GM19238 (cell line): ENCODE measurements at regions not wholly inside any gene's neighbourhood (a gene's known extent, or its start where the extent isn't known, plus 50 kb on each side); places are given as distances from the start of the nearest gene placed in this dataset.
"Not testable (repeated sequence)": the region's sequence is repeated elsewhere in the genome, so short reads cannot be mapped to it uniquely, and the experiment has no call there.

ENCODE experiments used
- DNase-seq: peaks from one replicate; pipeline ENCODE4 v3.0.0; 2011; ENCODE audit warnings: low spot score; ENCODE audit not compliant: insufficient read length

DNA sequence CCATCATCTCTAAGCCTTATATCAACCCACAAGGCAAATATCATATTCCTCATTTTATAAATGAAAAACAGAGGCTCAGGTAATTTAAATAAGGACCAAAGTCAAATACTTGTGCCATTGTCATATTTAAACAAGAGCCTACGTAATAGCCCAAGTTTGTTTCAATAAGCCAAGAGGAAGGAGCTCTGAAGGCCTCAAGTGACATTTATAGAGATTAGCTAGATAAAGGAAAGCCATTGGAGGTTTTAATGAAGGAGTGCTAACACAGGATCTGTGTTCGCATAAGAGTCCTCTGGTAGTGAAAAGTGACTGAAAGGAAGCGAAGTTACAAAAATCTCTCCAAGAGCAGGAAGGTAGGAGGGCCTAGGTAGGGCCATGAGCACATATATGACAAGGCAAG is 384.9 kb upstream of the NOCT start:
- no peak for DNase-seq

DNA sequence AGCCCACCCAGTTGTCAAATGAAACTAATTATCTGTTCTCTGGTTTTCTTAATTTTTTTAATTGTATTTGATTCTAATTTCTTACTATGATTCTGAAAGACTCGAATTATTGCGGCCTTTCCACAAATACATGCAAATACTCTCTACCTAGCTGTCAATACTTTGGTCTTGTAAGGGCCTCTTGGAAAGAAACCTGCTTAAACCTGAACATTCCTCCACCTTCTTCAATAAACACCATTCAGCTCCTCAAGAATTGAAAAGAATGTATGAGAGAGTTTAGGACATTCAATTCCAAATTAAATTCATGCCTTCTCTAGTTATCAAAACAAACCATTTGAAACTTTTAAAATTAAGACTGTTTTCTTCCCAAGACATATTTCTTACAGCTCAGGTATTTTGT is 385.9 kb upstream of the NOCT start:
- no peak for DNase-seq

GRCh38 chr4:138627096-138627495 is 384.9 kb upstream of the SLC7A11 start:
- DNase-seq, result no peak

- not testable (repeated sequence) for DNase-seq
These were observed 380.2 kb upstream of the SLC7A11 start for GRCh38 chr4:138622362-138622761.

GRCh38 chr4:138616775-138617174 is 374.6 kb upstream of the SLC7A11 start:
- DNase-seq, result no peak

DNA sequence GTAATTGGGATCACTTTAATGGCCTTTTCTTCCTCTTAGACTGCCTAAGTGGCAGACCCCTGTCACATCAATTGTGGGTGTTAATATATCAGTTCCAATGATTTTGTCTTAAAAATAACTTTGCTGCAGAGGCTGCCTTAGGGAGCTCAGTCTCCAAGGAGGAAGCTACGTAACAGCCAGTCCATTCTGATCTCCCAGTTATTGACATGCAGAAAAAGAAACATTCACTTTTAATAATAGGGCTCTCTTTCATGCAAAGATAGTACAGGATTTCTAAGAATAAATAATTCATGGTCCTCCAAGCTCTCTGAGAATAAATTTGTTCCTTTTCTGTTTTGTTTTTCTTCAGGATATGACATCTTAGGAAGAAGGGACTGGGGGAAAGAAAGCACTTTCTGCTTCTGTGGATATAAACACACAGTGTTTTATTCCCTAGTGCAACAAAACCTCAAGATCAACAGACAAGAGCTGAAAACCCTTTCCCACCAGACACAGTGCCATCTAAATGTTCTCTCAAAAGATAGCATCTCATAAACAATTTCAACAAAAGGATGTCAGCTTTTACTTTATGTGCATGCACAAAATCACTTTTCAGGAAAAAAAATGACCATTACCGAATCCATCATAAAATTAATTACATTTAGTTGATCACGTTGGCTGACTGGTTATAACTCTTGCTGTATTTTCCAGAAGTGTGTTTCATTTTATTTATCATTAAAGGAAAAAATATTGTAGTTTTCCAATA is 372.4 kb upstream of the SLC7A11 start:
- DNase-seq, result no peak

- no peak for DNase-seq
These were observed 370.3 kb upstream of the SLC7A11 start for GRCh38 chr4:138612428-138612827.

- DNase-seq, result no peak
These were observed 369.6 kb upstream of the SLC7A11 start for GRCh38 chr4:138611721-138612120.

- no peak for DNase-seq
These were observed 368.9 kb upstream of the SLC7A11 start for GRCh38 chr4:138611017-138611416.

DNA sequence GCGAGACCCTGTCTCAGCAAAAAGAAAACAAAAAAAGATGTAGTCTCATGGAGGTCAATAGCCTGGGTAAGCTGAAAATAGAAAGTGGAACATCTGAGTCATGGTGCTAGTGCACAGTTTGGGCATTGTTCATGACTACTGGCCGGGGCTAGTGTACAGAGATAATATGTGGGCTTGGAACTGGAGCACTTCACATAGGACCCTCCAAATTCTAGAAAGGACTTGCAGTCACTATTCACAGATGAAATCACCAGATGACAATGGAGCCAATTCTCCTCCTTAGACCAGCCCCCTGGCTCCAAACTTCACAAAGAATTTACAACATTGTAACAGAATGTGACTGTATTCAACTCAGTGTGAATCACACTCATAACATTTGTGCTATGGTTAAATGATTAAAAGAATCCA is 367.8 kb upstream of the SLC7A11 start:
- DNase-seq, result no peak

GRCh38 chr4:138604556-138604955 is 362.4 kb upstream of the SLC7A11 start:
- DNase-seq, result no peak

- no peak for DNase-seq
These were observed 360.5 kb upstream of the SLC7A11 start for GRCh38 chr4:138602664-138603063.

DNA sequence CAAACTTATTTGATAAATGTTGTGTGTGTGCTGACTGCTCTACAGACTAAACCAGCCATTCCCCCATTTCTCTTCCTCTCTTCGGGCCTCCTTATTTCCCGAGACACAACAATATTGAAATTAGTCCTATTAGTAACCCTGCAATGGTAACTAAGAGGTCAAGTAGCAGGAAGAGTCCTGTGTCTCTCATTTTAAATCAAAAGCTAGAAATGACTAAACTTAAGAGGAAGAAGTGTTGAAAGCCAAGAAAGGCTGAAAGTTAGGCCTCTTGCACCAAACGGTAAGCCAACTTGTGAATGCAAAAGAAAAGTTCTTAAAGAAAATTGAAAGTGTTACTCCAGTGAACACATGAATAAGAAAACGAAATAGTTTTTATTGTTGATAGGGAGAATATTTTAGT is 357.8 kb upstream of the SLC7A11 start:
- DNase-seq, result no peak

- DNase-seq, result no peak
These were observed 356.1 kb upstream of the SLC7A11 start for GRCh38 chr4:138598226-138598625.

DNA sequence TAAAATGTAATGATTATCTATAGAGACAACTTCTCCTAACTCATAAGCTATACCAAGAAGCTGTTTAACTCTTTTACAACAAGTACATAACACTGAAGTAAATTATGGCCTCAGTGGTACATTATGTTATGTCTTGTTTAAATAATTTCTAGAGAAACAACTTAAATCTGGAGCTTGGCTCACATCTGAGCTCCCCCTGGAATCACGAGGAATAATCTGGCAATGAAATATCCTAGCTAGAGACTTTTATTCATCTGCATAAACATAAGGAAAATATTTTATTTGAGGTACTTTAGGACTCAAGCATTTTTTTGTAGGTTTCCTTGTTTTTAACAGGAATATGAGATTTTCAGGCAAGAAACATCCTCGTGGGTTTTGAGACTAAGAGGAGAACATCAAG is 354.7 kb upstream of the SLC7A11 start:
- DNase-seq, result no peak

DNA sequence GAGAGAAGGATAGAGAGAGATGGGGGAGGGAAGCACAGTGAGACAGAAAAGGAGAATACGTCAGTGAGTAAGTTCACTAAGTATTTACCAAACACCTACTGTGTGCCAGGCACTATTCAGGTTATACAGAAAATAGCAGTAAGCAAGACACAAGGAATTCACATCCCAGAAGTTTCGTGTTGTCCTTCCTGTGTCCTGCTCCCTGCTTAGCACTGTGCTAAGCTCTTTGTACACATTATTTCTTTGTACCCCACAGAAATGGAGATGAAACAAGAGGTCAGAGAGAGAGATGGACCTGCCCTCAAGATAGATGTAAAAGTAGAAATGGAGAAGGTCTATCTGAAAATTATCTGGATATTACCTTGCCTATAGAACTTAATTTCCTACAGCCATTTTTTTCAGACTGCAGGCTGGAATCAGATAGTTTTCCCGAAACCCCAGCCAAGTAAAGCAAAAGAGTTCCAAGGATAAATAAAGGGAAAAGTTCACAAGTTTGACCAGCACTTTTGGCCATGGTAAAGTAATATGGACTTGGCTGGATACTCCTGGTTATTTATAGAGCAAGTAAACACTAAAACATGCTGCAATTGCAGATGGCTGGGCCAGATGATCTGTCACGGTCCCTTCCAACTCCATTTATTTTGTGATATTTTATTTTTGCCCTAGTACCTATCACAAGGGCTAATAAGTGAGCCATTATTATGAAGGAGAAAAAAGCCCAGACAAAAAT is 353.7 kb upstream of the SLC7A11 start:
- no peak for DNase-seq

DNA sequence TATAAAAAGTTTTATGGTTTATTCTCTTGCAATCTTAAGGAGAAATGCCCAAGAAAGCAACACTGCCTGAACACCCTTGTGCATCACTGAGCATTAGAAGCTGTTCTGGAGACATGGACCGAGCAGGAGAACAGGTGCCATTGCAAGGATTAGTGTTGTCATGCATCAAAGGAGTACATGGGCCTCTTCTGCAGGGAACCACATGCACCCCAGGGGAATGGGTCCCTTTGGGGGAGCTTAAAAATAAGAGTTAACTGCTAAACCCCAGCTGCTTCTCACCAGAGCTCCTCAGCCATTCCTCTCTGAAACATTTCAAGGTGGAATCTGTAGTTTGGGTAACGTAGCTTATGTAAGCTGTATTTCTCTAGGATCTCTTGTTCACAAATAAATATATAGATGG is 353.0 kb upstream of the SLC7A11 start:
- no peak for DNase-seq

DNA sequence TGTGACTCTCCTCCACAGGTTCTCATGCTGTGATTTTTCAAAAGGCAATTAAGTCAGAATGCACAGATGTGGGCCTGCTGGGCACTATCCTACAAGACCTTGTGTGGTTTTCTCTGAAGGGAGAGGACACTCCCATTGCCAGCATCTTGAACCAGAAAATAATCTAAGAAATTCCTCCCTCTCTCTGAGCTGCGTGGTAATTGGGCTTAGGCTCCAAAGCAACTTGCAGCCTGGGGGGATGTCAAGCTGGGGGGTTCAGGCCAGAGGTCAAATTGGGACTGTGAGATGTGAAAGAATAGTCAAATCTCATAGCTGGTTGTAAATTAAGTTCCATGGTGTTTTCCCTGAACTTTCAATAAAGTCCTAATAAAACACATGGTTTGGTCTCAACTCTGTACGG is 350.6 kb upstream of the SLC7A11 start:
- no peak for DNase-seq

DNA sequence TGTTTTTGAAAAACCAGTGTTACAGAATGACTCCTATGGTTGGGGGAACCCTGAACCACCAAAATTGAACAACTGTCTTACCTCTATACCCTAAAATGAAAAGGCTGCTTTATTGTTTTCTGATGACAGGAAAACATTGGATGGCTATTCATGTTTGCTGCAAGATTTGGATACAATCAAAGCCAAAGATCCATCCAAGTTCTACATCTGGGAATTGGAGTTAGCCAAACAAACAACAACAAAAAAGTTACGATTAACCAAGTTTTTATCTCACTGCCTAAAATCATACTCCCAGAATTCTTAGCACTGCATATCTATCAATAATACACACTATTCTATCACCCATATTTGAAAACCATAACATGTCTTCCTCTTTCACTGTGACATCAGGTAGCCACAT is 349.7 kb upstream of the SLC7A11 start:
- DNase-seq, result no peak

GRCh38 chr4:138588501-138588900 is 346.4 kb upstream of the SLC7A11 start:
- no peak for DNase-seq

- no peak for DNase-seq
These were observed 337.0 kb upstream of the SLC7A11 start for GRCh38 chr4:138579146-138579545.

- not testable (repeated sequence) for DNase-seq
These were observed 335.7 kb upstream of the SLC7A11 start for GRCh38 chr4:138577826-138578225.

DNA sequence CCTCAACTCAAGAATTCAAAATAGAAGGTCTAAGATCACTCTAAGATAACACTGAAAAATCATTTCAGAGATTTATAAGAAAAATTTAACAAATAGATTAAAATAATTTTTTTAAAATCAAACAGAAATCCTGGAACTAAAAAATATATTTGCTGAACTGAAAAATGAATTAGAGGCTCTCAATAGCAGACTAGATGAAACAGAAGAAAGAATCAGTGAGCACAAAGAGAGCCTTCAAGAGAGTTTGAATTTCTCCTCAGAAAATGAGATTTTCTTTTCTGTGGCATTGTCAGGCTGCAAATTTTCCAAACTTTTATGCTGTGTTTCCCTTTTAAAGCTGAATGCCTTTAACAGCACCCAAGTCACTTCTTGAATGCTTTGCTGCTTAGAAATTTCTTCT is 335.0 kb upstream of the SLC7A11 start:
- DNase-seq, result no peak
